Caco-2 (cell line): ENCODE measurements at regions not wholly inside any gene's neighbourhood (a gene's known extent, or its start where the extent isn't known, plus 50 kb on each side); places are given as distances from the start of the nearest gene placed in this dataset.

ENCODE experiments used
- BruUV-seq: library from RNA; stranded (reverse); fragments of 400-500 nt; replicated peaks from 2 replicates; lab custom pipeline; 2021; lab: Mats Ljungman, UMichigan
- CTCF ChIA-PET: fragments of 300-600 bp; sonication (Branson Sonifier 250); formaldehyde crosslinking; loops from one replicate; lab custom pipeline; 2022; ENCODE audit warnings: antibody characterized with exemption; lab: Charles Lee
- POLR2A ChIA-PET: fragments of 300-600 bp; sonication (Branson Sonifier 250); formaldehyde crosslinking; loops from one replicate; lab custom pipeline; 2022; ENCODE audit warnings: antibody characterized with exemption; lab: Charles Lee
- DNase-seq, 2 experiments: peaks; one replicate each; pipeline versions ENCODE4 v3.0.0 to v3.0.0-alpha.2; 2020 to 2022
- H3K27me3 ChIP-seq: replicated peaks from 2 replicates; pipeline ENCODE4 v1.6.0; 2011; ENCODE audit warnings: low read length; ENCODE audit not compliant: control insufficient read depth, insufficient read depth
- H3K36me3 ChIP-seq: 2 replicates; pipeline ENCODE4 v1.5.1; 2011; ENCODE audit warnings: low read length; ENCODE audit not compliant: control insufficient read depth, insufficient read depth
- H3K4me1 ChIP-seq: fragments of 250-450 bp; sonication (Bioruptor Pico); 2 replicates; pipeline ENCODE4 v1.5.1; 2020; ENCODE audit warnings: mild to moderate bottlenecking
- H3K4me3 ChIP-seq: 2 replicates; pipeline ENCODE4 v1.5.1; 2011; ENCODE audit warnings: low read depth, mild to moderate bottlenecking, control low read depth, low read length
- H3K9me3 ChIP-seq: fragments of 250-450 bp; sonication (Bioruptor Pico); 2 replicates; pipeline ENCODE4 v1.5.1; 2020; ENCODE audit warnings: mild to moderate bottlenecking, moderate library complexity
- H3K27ac Mint-ChIP-seq: one replicate; pipeline ENCODE4 v1.8.0; 2022; ENCODE audit warnings: mixed read lengths; ENCODE audit not compliant: unreplicated experiment
- H3K27me3 Mint-ChIP-seq: one replicate; pipeline ENCODE4 v1.8.0; 2022; ENCODE audit warnings: mixed read lengths; ENCODE audit not compliant: insufficient read depth, unreplicated experiment
- H3K36me3 Mint-ChIP-seq: one replicate; pipeline ENCODE4 v1.8.0; 2022; ENCODE audit warnings: mild to moderate bottlenecking, mixed read lengths; ENCODE audit not compliant: insufficient read depth, unreplicated experiment
- H3K4me1 Mint-ChIP-seq: one replicate; pipeline ENCODE4 v1.8.0; 2022; ENCODE audit warnings: low read depth, mixed read lengths; ENCODE audit not compliant: unreplicated experiment
- H3K4me3 Mint-ChIP-seq: one replicate; pipeline ENCODE4 v1.8.0; 2022; ENCODE audit warnings: mild to moderate bottlenecking, moderate library complexity, mixed read lengths; ENCODE audit not compliant: unreplicated experiment
- H3K9me3 Mint-ChIP-seq: one replicate; pipeline ENCODE4 v1.8.0; 2022; ENCODE audit warnings: mixed read lengths; ENCODE audit not compliant: unreplicated experiment
- intact Hi-C: fragments of 100-400 bp; cut with micrococcal nuclease; formaldehyde crosslinking; loops from one replicate; pipeline ENCODE4 v1.10.0; 2022; ENCODE audit not compliant: unreplicated experiment
- TF ChIP-seq, protein P1 (sequence below), 2 experiments: fragments of 200-600 bp in 1 of 2; IDR thresholded peaks; 1 replicate in 1 of 2; 2 replicates in 1 of 2; pipeline versions ENCODE4 v1.5.1 to v1.8.0; 2011 to 2022; ENCODE audit warnings: antibody characterized with exemption in 1 of 2, control low read depth in 1 of 2, inconsistent platforms in 1 of 2, low read depth in 1 of 2, low read length in 1 of 2, mild to moderate bottlenecking in 1 of 2, moderate library complexity in 1 of 2; ENCODE audit not compliant: insufficient read depth in 1 of 2, severe bottlenecking in 1 of 2, unreplicated experiment in 1 of 2

- DNase-seq, result no peak
- CTCF ChIA-PET, result no interaction called here
- H3K4me3 Mint-ChIP-seq, result no peak overlapping the region
- no TSS peak for BruUV-seq
- no peak overlapping the region for H3K27ac Mint-ChIP-seq
- no peaks in the 10 kb centered on the region for H3K9me3 Mint-ChIP-seq
- Histone ChIP-seq H3K4me1 (no peaks in the 10 kb centered on the region), H3K36me3 (no peaks in the 10 kb centered on the region; the same call in 1 of the 2 replicates), H3K4me3 (no peak overlapping the region), H3K9me3 (no peaks in the 10 kb centered on the region), H3K27me3 (no peaks in the 10 kb centered on the region)
- H3K4me1 Mint-ChIP-seq, result peaks cover 13% of the 10 kb centered on the region
- H3K36me3 Mint-ChIP-seq, result no peaks in the 10 kb centered on the region
- POLR2A ChIA-PET, result no interaction called here
- TF ChIP-seq, protein P1, sequence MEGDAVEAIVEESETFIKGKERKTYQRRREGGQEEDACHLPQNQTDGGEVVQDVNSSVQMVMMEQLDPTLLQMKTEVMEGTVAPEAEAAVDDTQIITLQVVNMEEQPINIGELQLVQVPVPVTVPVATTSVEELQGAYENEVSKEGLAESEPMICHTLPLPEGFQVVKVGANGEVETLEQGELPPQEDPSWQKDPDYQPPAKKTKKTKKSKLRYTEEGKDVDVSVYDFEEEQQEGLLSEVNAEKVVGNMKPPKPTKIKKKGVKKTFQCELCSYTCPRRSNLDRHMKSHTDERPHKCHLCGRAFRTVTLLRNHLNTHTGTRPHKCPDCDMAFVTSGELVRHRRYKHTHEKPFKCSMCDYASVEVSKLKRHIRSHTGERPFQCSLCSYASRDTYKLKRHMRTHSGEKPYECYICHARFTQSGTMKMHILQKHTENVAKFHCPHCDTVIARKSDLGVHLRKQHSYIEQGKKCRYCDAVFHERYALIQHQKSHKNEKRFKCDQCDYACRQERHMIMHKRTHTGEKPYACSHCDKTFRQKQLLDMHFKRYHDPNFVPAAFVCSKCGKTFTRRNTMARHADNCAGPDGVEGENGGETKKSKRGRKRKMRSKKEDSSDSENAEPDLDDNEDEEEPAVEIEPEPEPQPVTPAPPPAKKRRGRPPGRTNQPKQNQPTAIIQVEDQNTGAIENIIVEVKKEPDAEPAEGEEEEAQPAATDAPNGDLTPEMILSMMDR (IDR thresholded peaks at IDR 0.05; ENCODE audit: insufficient read depth in 1 of 2, low read depth in 1 of 2, low read length in 1 of 2, severe bottlenecking in 1 of 2, unreplicated experiment in 1 of 2), result no peak
- peaks cover 6% of the 10 kb centered on the region for H3K27me3 Mint-ChIP-seq
- intact Hi-C loops, result no loop called here
These were observed 88.2 kb upstream of the FER start for GRCh38 chr5:108659531-108659930.

GRCh38 chr5:108655750-108656450 lies 91.8 kb upstream of the FER start:
- Histone ChIP-seq H3K9me3 (no peaks in the 10 kb centered on the region), H3K36me3 (no peaks in the 10 kb centered on the region), H3K27me3 (no peaks in the 10 kb centered on the region), H3K4me1 (no peaks in the 10 kb centered on the region), H3K4me3 (no peak overlapping the region)
- Mint-ChIP-seq H3K4me1 (peaks cover 6% of the 10 kb centered on the region), H3K27me3 (peaks cover 6% of the 10 kb centered on the region), H3K9me3 (no peaks in the 10 kb centered on the region), H3K4me3 (no peak overlapping the region), H3K27ac (no peak overlapping the region), H3K36me3 (no peaks in the 10 kb centered on the region)
- CTCF ChIA-PET, result interaction anchor here (0.5 kb wide), 1 partner anchor 269 kb away, joined by 4 read pairs; no protein-coding TSS in a partner anchor
- intact Hi-C loops, result no loop called here
- BruUV-seq, result no TSS peak
- POLR2A ChIA-PET, result no interaction called here
- TF ChIP-seq, protein P1 (IDR thresholded peaks at IDR 0.05; ENCODE audit: insufficient read depth in 1 of 2, low read depth in 1 of 2, low read length in 1 of 2, severe bottlenecking in 1 of 2, unreplicated experiment in 1 of 2), result no peak
- no peak for DNase-seq

DNA sequence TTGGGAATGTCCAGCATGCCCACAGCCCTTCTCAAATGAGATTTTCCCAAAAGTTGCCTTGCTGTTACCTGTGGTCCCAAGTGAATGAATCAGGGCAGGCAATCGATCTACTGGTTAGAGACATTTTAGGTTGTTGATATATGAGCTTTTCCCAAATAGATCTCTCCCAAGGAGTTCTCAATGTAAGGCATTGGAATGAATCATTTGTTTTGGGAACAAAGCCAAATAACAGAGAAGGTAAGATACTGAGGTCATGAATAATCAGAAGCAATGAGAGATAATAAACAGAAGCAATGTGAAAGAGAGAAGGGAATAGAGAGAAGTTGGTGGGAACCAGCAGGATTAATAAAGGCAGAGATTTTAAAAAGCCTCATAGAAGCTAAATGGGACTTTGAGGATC lies 93.6 kb upstream of the FER start:
- Histone ChIP-seq H3K27me3 (no peaks in the 10 kb centered on the region), H3K9me3 (no peaks in the 10 kb centered on the region), H3K36me3 (no peaks in the 10 kb centered on the region), H3K4me1 (no peaks in the 10 kb centered on the region), H3K4me3 (no peak overlapping the region)
- Mint-ChIP-seq H3K9me3 (no peaks in the 10 kb centered on the region), H3K27ac (no peak overlapping the region), H3K36me3 (no peaks in the 10 kb centered on the region), H3K27me3 (peaks cover 5% of the 10 kb centered on the region), H3K4me3 (no peak overlapping the region), H3K4me1 (peaks cover under 1% of the 10 kb centered on the region)
- no peak for DNase-seq
- intact Hi-C loops, result no loop called here
- ChIA-PET CTCF (interaction anchor here (0.6 kb wide), 1 partner anchor 135 kb away, joined by 4 read pairs; no protein-coding TSS in a partner anchor), POLR2A (no interaction called here)
- no TSS peak for BruUV-seq
- TF ChIP-seq, protein P1 (IDR thresholded peaks at IDR 0.05; ENCODE audit: insufficient read depth in 1 of 2, low read depth in 1 of 2, low read length in 1 of 2, severe bottlenecking in 1 of 2, unreplicated experiment in 1 of 2), result no peak
